ENCODE measurements at regions not wholly inside any gene's neighbourhood (a gene's known extent, or its start where the extent isn't known, plus 50 kb on each side); places are given as distances from the start of the nearest gene placed in this dataset.

DNA sequence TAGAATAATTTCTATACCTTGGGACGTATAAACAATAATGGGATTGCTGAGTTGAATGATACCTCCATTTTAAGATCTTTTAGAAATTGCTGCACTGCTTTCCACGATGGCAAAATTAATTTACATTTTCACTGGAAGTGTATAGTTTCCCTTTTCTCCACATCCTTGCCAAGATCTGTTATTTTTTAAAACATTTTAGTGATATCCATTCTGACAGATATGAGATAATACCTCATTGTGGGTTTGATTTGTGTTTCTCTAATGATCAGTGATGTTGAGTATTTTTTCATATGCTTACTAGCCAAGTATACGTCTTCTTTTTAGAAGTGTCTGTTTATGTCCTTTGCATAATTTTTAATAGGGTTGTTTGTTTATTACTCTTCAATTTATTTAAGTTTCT, 908.5 kb upstream of the CNTNAP5 start:
- TF ChIP-seq, protein P1, sequence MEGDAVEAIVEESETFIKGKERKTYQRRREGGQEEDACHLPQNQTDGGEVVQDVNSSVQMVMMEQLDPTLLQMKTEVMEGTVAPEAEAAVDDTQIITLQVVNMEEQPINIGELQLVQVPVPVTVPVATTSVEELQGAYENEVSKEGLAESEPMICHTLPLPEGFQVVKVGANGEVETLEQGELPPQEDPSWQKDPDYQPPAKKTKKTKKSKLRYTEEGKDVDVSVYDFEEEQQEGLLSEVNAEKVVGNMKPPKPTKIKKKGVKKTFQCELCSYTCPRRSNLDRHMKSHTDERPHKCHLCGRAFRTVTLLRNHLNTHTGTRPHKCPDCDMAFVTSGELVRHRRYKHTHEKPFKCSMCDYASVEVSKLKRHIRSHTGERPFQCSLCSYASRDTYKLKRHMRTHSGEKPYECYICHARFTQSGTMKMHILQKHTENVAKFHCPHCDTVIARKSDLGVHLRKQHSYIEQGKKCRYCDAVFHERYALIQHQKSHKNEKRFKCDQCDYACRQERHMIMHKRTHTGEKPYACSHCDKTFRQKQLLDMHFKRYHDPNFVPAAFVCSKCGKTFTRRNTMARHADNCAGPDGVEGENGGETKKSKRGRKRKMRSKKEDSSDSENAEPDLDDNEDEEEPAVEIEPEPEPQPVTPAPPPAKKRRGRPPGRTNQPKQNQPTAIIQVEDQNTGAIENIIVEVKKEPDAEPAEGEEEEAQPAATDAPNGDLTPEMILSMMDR (IDR thresholded peaks at IDR 0.05), result no peak
- TF ChIP-seq POLR2A (IDR thresholded peaks at IDR 0.05), result no peak

Data from ovary (tissue), 3 donors.